B cell (primary cell): ENCODE measurements at regions not wholly inside any gene's neighbourhood (a gene's known extent, or its start where the extent isn't known, plus 50 kb on each side); places are given as distances from the start of the nearest gene placed in this dataset.

Source experiments
- ATAC-seq: fragments of 200-7000 bp; cut with Tn5 transposase; one replicate; pipeline ENCODE4 v1.10.0; 2021; ENCODE audit warnings: low read depth, mild to moderate bottlenecking, moderate number of reproducible peaks, moderate library complexity
- CTCF ChIA-PET: fragments of 350-600 bp; sonication (Branson Sonifier 250); formaldehyde crosslinking; loops from one replicate; lab custom pipeline; 2021; ENCODE audit warnings: antibody characterized with exemption, inconsistent platforms; lab: Charles Lee
- POLR2A ChIA-PET: fragments of 350-600 bp; sonication (Branson Sonifier 250); formaldehyde crosslinking; loops from one replicate; lab custom pipeline; 2021; ENCODE audit warnings: antibody characterized with exemption; lab: Charles Lee
- DNase-seq: peaks from one replicate; pipeline ENCODE4 v3.0.0; 2013
- H2AFZ ChIP-seq: 2 replicates; pipeline ENCODE4 v1.6.1; 2012; ENCODE audit warnings: mild to moderate bottlenecking, low read depth, low read length; ENCODE audit not compliant: insufficient read depth, poor library complexity, severe bottlenecking
- H3K27ac ChIP-seq, 2 donors: 1 replicate in 1 of 2; 2 replicates in 1 of 2; pipeline ENCODE4 v1.5.1; 2012 to 2013; ENCODE audit warnings: low read length in 2 of 2, mild to moderate bottlenecking in 2 of 2, moderate library complexity in 1 of 2
- H3K27me3 ChIP-seq, 4 experiments: fragments of 200-600 bp in 1 of 4; sonication (generic) in 1 of 4; replicated peaks in 1 of 4; 1 replicate in 2 of 4; 2 replicates in 2 of 4; pipeline versions ENCODE4 v1.6.1 to v1.7.0; 2013 to 2016; ENCODE audit warnings: low read length in 3 of 4, mild to moderate bottlenecking in 2 of 4, mixed read lengths in 1 of 4, moderate library complexity in 1 of 4; ENCODE audit not compliant: insufficient read depth in 4 of 4, control insufficient read depth in 3 of 4; ENCODE audit errors: control extremely low read depth in 1 of 4
- H3K36me3 ChIP-seq, 2 experiments: replicated peaks in 1 of 2; 1 replicate in 1 of 2; 2 replicates in 1 of 2; pipeline versions ENCODE4 v1.6.1 to v1.7.1; 2013; ENCODE audit warnings: low read length in 1 of 2; ENCODE audit not compliant: insufficient read depth in 2 of 2, control insufficient read depth in 1 of 2; ENCODE audit errors: control extremely low read depth in 1 of 2, extremely low read depth in 1 of 2
- H3K4me1 ChIP-seq, 2 donors: fragments of 200-600 bp in 1 of 2; sonication (generic) in 1 of 2; 1 replicate in 1 of 2; 2 replicates in 1 of 2; pipeline versions ENCODE4 v1.5.1 to v1.6.1; 2013 to 2017; ENCODE audit warnings: low read length in 2 of 2; ENCODE audit not compliant: control insufficient read depth in 2 of 2, insufficient read depth in 2 of 2
- H3K4me2 ChIP-seq: replicated peaks from 2 replicates; pipeline ENCODE3; 2012; ENCODE audit warnings: mild to moderate bottlenecking, low read depth, low read length; ENCODE audit not compliant: poor library complexity, severe bottlenecking
- H3K4me3 ChIP-seq, 5 experiments: fragments of 200-600 bp in 1 of 5; sonication (generic) in 1 of 5; 1 replicate in 3 of 5; 2 replicates in 2 of 5; pipeline versions ENCODE4 v1.5.1 to v1.7.0; 2011 to 2016; ENCODE audit warnings: low read length in 4 of 5, mild to moderate bottlenecking in 4 of 5, low read depth in 2 of 5, control low read depth in 1 of 5, moderate library complexity in 1 of 5; ENCODE audit not compliant: insufficient read depth in 1 of 5; ENCODE audit errors: control extremely low read depth in 1 of 5, extremely low read depth in 1 of 5
- H3K79me2 ChIP-seq: fragments of 200-600 bp; sonication (generic); one replicate; pipeline ENCODE4 v1.6.0; 2016; ENCODE audit warnings: low read length; ENCODE audit not compliant: control insufficient read depth, insufficient read depth
- H3K9ac ChIP-seq: fragments of 200-600 bp; sonication (generic); 2 replicates; pipeline ENCODE4 v1.6.1; 2017; ENCODE audit warnings: mild to moderate bottlenecking, low read length, moderate library complexity
- H3K9me3 ChIP-seq, 3 donors: one replicate each; pipeline versions ENCODE4 v1.6.1 to v1.7.1; 2013; ENCODE audit warnings: low read length in 2 of 3; ENCODE audit not compliant: control insufficient read depth in 2 of 3, insufficient read depth in 1 of 3; ENCODE audit errors: control extremely low read depth in 1 of 3
- H4K20me1 ChIP-seq: 2 replicates; pipeline ENCODE4 v1.6.0; 2012; ENCODE audit warnings: mild to moderate bottlenecking, low read length; ENCODE audit not compliant: insufficient read depth, control insufficient read depth, poor library complexity, severe bottlenecking
- H3K27ac Mint-ChIP-seq: one replicate; pipeline ENCODE4 v1.8.0; 2021; ENCODE audit warnings: mixed read lengths
- H3K27me3 Mint-ChIP-seq: one replicate; pipeline ENCODE4 v1.8.0; 2021; ENCODE audit warnings: mixed read lengths
- H3K4me1 Mint-ChIP-seq: one replicate; pipeline ENCODE4 v1.8.0; 2021; ENCODE audit warnings: mixed read lengths
- H3K4me3 Mint-ChIP-seq: one replicate; pipeline ENCODE4 v1.8.0; 2021; ENCODE audit warnings: mixed read lengths
- H3K9me3 Mint-ChIP-seq: one replicate; pipeline ENCODE4 v1.8.0; 2022; ENCODE audit warnings: mixed read lengths; ENCODE audit not compliant: insufficient read depth
- CTCF ChIP-seq: fragments of 200-600 bp; IDR thresholded peaks from one replicate; pipeline ENCODE4 v1.8.0; 2022; ENCODE audit warnings: antibody characterized with exemption, mild to moderate bottlenecking
- EZH2 ChIP-seq: IDR thresholded peaks from 2 replicates; pipeline ENCODE4 v1.6.1; 2012; ENCODE audit warnings: borderline replicate concordance, low read depth, mild to moderate bottlenecking, moderate library complexity, low read length; ENCODE audit not compliant: insufficient read depth, poor library complexity, severe bottlenecking
- WGBS: methylation state at CpG from one replicate; pipeline ENCODE4 v1.1.5; 2013; ENCODE audit warnings: missing lambda C conversion rate; ENCODE audit not compliant: insufficient coverage; 5-methylcytosine and 5-hydroxymethylcytosine counted together
- intact Hi-C: fragments of 100-400 bp; cut with micrococcal nuclease; formaldehyde crosslinking; loops from one replicate; pipeline ENCODE4 v1.10.0; 2022

GRCh38 chr1:190029441-190029840, 448.2 kb downstream of the BRINP3 start:
- no peak for DNase-seq
- Mint-ChIP-seq H3K4me3 (no peak overlapping the region), H3K9me3 (no peaks in the 10 kb centered on the region), H3K27me3 (no peaks in the 10 kb centered on the region), H3K4me1 (no peaks in the 10 kb centered on the region), H3K27ac (no peak overlapping the region)
- no CpG with 5 or more reads among the region's 1 CpG for WGBS
- TF ChIP-seq EZH2: no peak
- no peak for TF ChIP-seq CTCF
- intact Hi-C loops: no loop called here
- Histone ChIP-seq H3K9ac (no peak overlapping the region), H2AFZ (no peak overlapping the region), H3K9me3 (peaks cover 0 to 2% (median 0%) of the 10 kb centered on the region in 3 donors), H3K27me3 (no peaks in the 10 kb centered on the region), H3K79me2 (no peaks in the 10 kb centered on the region), H3K27ac (no peak overlapping the region), H4K20me1 (no peaks in the 10 kb centered on the region), H3K36me3 (no peaks in the 10 kb centered on the region), H3K4me3 (no peak overlapping the region), H3K4me2 (no peak overlapping the region), H3K4me1 (no peaks in the 10 kb centered on the region)
- ChIA-PET POLR2A (no interaction called here), CTCF (no interaction called here)
- ATAC-seq: no peak

GRCh38 chr1:190043655-190044054, 434.0 kb downstream of the BRINP3 start:
- no peak overlapping the region for H3K27ac ChIP-seq
- POLR2A ChIA-PET: no interaction called here
- no peak overlapping the region for H3K4me2 ChIP-seq
- no peak for DNase-seq
- no peak overlapping the region for H2AFZ ChIP-seq
- Mint-ChIP-seq H3K9me3 (no peaks in the 10 kb centered on the region), H3K4me1 (no peaks in the 10 kb centered on the region), H3K4me3 (no peak overlapping the region), H3K27ac (no peak overlapping the region), H3K27me3 (no peaks in the 10 kb centered on the region)
- TF ChIP-seq EZH2: no peak
- no peak for TF ChIP-seq CTCF
- ATAC-seq: no peak
- H4K20me1 ChIP-seq: no peaks in the 10 kb centered on the region
- no peak overlapping the region for H3K4me3 ChIP-seq
- no peaks in the 10 kb centered on the region for H3K36me3 ChIP-seq
- no peaks in the 10 kb centered on the region for H3K9me3 ChIP-seq
- no peaks in the 10 kb centered on the region for H3K4me1 ChIP-seq
- no peaks in the 10 kb centered on the region for H3K79me2 ChIP-seq
- H3K27me3 ChIP-seq: no peaks in the 10 kb centered on the region
- intact Hi-C loops: no loop called here
- 100% methylated on average over 1 of the region's 1 CpG for WGBS
- CTCF ChIA-PET: no interaction called here
- no peak overlapping the region for H3K9ac ChIP-seq
